OCI-LY3 (cell line): ENCODE measurements at regions not wholly inside any gene's neighbourhood (a gene's known extent, or its start where the extent isn't known, plus 50 kb on each side); places are given as distances from the start of the nearest gene placed in this dataset.
"Not testable (repeated sequence)": the region's sequence is repeated elsewhere in the genome, so short reads cannot be mapped to it uniquely, and the experiment has no call there.

Experiments used
- H2AFZ ChIP-seq: fragments of 200-600, 300-600 bp; shearing (Covaris generic); 2 replicates; pipeline ENCODE4 v1.6.0; 2014; ENCODE audit warnings: antibody characterized with exemption, low read depth, low read length
- H3K27ac ChIP-seq: fragments of 200-600, 300-600 bp; sonication (generic); 2 replicates; pipeline ENCODE4 v1.5.1; 2014; ENCODE audit warnings: mild to moderate bottlenecking, low read length, moderate library complexity, mixed read lengths
- H3K27me3 ChIP-seq: fragments of 200-600, 300-600 bp; sonication (generic); 2 replicates; pipeline ENCODE4 v1.6.1; 2014; ENCODE audit warnings: low read depth, low read length, mixed read lengths
- H3K36me3 ChIP-seq: fragments of 200-600, 300-600 bp; sonication (generic); replicated peaks from 2 replicates; pipeline ENCODE3; 2014; ENCODE audit warnings: low read depth, low read length, mixed read lengths
- H3K4me1 ChIP-seq: fragments of 300-600, 200-600 bp; sonication (generic); 2 replicates; pipeline ENCODE4 v1.6.1; 2014; ENCODE audit warnings: low read length, mixed read lengths
- H3K4me2 ChIP-seq: fragments of 200-600, 300-600 bp; sonication (generic); 2 replicates; pipeline ENCODE4 v1.6.1; 2014; ENCODE audit warnings: low read length, mixed read lengths
- H3K4me3 ChIP-seq: fragments of 300-600, 200-600 bp; sonication (generic); 2 replicates; pipeline ENCODE4 v1.5.1; 2014; ENCODE audit warnings: antibody characterized with exemption, mild to moderate bottlenecking, low read length, moderate library complexity
- H3K79me2 ChIP-seq: fragments of 300-600, 200-600 bp; shearing (Covaris generic); 2 replicates; pipeline ENCODE4 v1.6.1; 2014; ENCODE audit warnings: mild to moderate bottlenecking, low read length, mixed read lengths
- H3K9ac ChIP-seq: fragments of 300-600, 200-600 bp; shearing (Covaris generic); 2 replicates; pipeline ENCODE4 v1.6.0; 2014; ENCODE audit warnings: mild to moderate bottlenecking, low read length, moderate library complexity
- H3K9me3 ChIP-seq: fragments of 200-600, 300-600 bp; shearing (Covaris generic); 2 replicates; pipeline ENCODE4 v1.6.1; 2014; ENCODE audit warnings: low read length, mixed read lengths; ENCODE audit not compliant: insufficient read depth
- H4K20me1 ChIP-seq: fragments of 200-600, 300-600 bp; sonication (generic); 2 replicates; pipeline ENCODE4 v1.6.1; 2016; ENCODE audit warnings: low read length, mixed read lengths; ENCODE audit not compliant: insufficient read depth
- EZH2phosphoT487 ChIP-seq: fragments of 200-600 bp; shearing (Covaris generic); IDR thresholded peaks from 2 replicates; pipeline ENCODE4 v1.6.1; 2018; ENCODE audit warnings: antibody characterized with exemption, mixed run types, low read depth
- TF ChIP-seq, protein P1 (sequence below): fragments of 200-600, 300-600 bp; sonication (generic); IDR thresholded peaks from 2 replicates; pipeline ENCODE4 v1.5.1; 2014; ENCODE audit warnings: antibody characterized with exemption, low read length, low read depth

DNA sequence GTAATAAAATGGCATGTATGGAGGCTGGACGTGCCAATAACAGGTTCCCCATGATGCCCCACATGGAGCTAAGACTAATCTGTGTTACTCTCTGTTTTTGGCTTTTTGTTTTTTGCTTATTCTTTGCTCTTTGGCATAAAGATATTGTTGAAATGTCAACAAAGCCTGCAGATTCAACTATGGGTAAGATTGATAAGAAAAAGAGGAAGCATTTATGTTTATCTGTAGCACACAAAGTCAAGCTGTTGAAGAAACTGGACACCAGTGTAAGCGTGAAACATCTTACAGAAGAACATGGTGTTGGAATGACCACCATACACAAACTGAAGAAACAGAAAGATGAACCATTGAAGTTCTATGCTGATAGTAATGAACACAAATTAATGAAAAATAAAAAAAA is 402.7 kb downstream of the LTN1 start:
- no peak overlapping the region for H2AFZ ChIP-seq
- no peak overlapping the region for H3K9ac ChIP-seq
- H3K9me3 ChIP-seq = no peaks in the 10 kb centered on the region
- no peak for TF ChIP-seq EZH2phosphoT487
- TF ChIP-seq, protein P1, sequence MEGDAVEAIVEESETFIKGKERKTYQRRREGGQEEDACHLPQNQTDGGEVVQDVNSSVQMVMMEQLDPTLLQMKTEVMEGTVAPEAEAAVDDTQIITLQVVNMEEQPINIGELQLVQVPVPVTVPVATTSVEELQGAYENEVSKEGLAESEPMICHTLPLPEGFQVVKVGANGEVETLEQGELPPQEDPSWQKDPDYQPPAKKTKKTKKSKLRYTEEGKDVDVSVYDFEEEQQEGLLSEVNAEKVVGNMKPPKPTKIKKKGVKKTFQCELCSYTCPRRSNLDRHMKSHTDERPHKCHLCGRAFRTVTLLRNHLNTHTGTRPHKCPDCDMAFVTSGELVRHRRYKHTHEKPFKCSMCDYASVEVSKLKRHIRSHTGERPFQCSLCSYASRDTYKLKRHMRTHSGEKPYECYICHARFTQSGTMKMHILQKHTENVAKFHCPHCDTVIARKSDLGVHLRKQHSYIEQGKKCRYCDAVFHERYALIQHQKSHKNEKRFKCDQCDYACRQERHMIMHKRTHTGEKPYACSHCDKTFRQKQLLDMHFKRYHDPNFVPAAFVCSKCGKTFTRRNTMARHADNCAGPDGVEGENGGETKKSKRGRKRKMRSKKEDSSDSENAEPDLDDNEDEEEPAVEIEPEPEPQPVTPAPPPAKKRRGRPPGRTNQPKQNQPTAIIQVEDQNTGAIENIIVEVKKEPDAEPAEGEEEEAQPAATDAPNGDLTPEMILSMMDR = no peak
- H3K79me2 ChIP-seq = no peaks in the 10 kb centered on the region
- no peak overlapping the region for H3K27ac ChIP-seq
- H4K20me1 ChIP-seq = no peaks in the 10 kb centered on the region
- no peaks in the 10 kb centered on the region for H3K27me3 ChIP-seq
- H3K4me3 ChIP-seq = no peak overlapping the region
- no peak overlapping the region for H3K4me2 ChIP-seq
- no peaks in the 10 kb centered on the region for H3K36me3 ChIP-seq
- no peaks in the 10 kb centered on the region for H3K4me1 ChIP-seq

DNA sequence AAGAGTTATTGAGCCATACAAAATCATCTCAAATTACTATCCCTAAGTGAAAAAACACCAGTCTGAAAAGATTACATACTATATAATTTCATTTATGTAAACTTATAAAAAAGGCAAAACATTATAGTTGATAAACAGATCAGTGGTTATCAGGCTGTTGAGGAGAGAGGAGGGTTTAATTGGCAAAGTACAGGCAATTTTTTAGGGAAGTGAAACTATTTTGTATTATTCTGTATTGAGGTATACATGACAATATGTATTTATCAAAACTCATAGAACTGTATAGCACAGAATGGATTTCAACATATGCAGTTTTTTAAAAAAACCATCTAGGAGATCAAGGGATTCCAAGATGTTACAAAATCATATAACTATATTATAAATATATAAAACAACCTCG is 403.7 kb downstream of the LTN1 start:
- Histone ChIP-seq H3K27ac (no peak overlapping the region), H3K36me3 (no peaks in the 10 kb centered on the region)

GRCh38 chr21:28587748-28588147 is 404.9 kb downstream of the LTN1 start:
- no peaks in the 10 kb centered on the region for H3K4me1 ChIP-seq
- H3K36me3 ChIP-seq = no peaks in the 10 kb centered on the region
- no peak overlapping the region for H3K4me2 ChIP-seq
- no peak overlapping the region for H3K27ac ChIP-seq
- H4K20me1 ChIP-seq = no peaks in the 10 kb centered on the region
- TF ChIP-seq, protein P1 = no peak
- no peak for TF ChIP-seq EZH2phosphoT487
- H3K9ac ChIP-seq = no peak overlapping the region
- no peaks in the 10 kb centered on the region for H3K27me3 ChIP-seq
- H3K4me3 ChIP-seq = no peak overlapping the region
- no peak overlapping the region for H2AFZ ChIP-seq
- no peaks in the 10 kb centered on the region for H3K9me3 ChIP-seq
- H3K79me2 ChIP-seq = no peaks in the 10 kb centered on the region

More for the DNA sequence above, 403.7 kb downstream of the LTN1 start:
- Histone ChIP-seq H3K9me3 (no peaks in the 10 kb centered on the region), H3K4me2 (no peak overlapping the region), H3K27me3 (no peaks in the 10 kb centered on the region), H3K9ac (no peak overlapping the region), H4K20me1 (no peaks in the 10 kb centered on the region), H3K4me3 (no peak overlapping the region), H3K4me1 (no peaks in the 10 kb centered on the region), H2AFZ (no peak overlapping the region), H3K79me2 (no peaks in the 10 kb centered on the region)
- TF ChIP-seq EZH2phosphoT487 = no peak
- TF ChIP-seq, protein P1 = no peak

GRCh38 chr21:28581976-28582375 is 410.7 kb downstream of the LTN1 start:
- Histone ChIP-seq H3K27me3 (no peaks in the 10 kb centered on the region), H3K9ac (no peak overlapping the region), H2AFZ (no peak overlapping the region), H3K4me1 (no peaks in the 10 kb centered on the region), H3K79me2 (no peaks in the 10 kb centered on the region), H3K4me2 (no peak overlapping the region), H3K9me3 (no peaks in the 10 kb centered on the region), H3K4me3 (no peak overlapping the region), H3K27ac (no peak overlapping the region), H3K36me3 (no peaks in the 10 kb centered on the region), H4K20me1 (no peaks in the 10 kb centered on the region)
- TF ChIP-seq EZH2phosphoT487 = no peak
- TF ChIP-seq, protein P1 = no peak

- H3K79me2 ChIP-seq, H4K20me1 ChIP-seq, H3K27me3 ChIP-seq, H2AFZ ChIP-seq, H3K27ac ChIP-seq, H3K4me2 ChIP-seq, H3K4me1 ChIP-seq, H3K9me3 ChIP-seq, H3K9ac ChIP-seq, H3K36me3 ChIP-seq, H3K4me3 ChIP-seq: not testable (repeated sequence)
These were observed 411.4 kb downstream of the LTN1 start for GRCh38 chr21:28581311-28581731.
